Suprapubic skin (tissue), 3 donors: ENCODE measurements at regions not wholly inside any gene's neighbourhood (a gene's known extent, or its start where the extent isn't known, plus 50 kb on each side); places are given as distances from the start of the nearest gene placed in this dataset.

Experiments
- POLR2A ChIP-seq, 2 donors: fragments of 450-650 bp; IDR thresholded peaks; one replicate each; pipeline ENCODE4 v1.6.1; 2017; ENCODE audit warnings: antibody characterized with exemption in 2 of 2, mild to moderate bottlenecking in 2 of 2, moderate library complexity in 2 of 2
- TF ChIP-seq, protein P1 (sequence below), 2 donors: fragments of 200-600 bp in 1 of 2; fragments of 450-650 bp in 1 of 2; sonication (generic) in 1 of 2; IDR thresholded peaks; one replicate each; pipeline ENCODE4 v1.5.1; 2016 to 2019; ENCODE audit warnings: antibody characterized with exemption in 2 of 2, mild to moderate bottlenecking in 1 of 2, moderate library complexity in 1 of 2

DNA sequence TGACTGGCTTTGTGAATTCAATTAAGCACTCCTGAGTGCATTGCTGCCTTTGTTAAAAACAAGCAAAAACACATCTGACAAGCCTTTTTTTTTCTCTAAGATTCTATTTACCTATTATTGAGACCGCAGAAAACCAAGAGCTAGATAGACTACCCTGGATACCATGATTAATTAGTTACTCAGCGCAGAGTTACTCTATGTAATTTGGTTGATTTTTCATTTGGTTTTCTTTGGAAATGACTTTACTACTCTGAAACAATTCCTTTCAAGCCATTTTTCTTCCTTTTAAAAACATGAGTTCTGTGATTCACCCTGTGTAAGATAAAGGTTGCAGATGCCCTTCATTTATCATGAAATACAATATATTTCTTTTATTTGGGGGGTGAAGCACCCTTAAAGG is 421.6 kb upstream of the PIK3R1 start:
- no peak for TF ChIP-seq POLR2A (IDR thresholded peaks at IDR 0.05)
- TF ChIP-seq, protein P1, sequence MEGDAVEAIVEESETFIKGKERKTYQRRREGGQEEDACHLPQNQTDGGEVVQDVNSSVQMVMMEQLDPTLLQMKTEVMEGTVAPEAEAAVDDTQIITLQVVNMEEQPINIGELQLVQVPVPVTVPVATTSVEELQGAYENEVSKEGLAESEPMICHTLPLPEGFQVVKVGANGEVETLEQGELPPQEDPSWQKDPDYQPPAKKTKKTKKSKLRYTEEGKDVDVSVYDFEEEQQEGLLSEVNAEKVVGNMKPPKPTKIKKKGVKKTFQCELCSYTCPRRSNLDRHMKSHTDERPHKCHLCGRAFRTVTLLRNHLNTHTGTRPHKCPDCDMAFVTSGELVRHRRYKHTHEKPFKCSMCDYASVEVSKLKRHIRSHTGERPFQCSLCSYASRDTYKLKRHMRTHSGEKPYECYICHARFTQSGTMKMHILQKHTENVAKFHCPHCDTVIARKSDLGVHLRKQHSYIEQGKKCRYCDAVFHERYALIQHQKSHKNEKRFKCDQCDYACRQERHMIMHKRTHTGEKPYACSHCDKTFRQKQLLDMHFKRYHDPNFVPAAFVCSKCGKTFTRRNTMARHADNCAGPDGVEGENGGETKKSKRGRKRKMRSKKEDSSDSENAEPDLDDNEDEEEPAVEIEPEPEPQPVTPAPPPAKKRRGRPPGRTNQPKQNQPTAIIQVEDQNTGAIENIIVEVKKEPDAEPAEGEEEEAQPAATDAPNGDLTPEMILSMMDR (IDR thresholded peaks at IDR 0.05), result no peak
